ENCODE measurements at regions not wholly inside any gene's neighbourhood (a gene's known extent, or its start where the extent isn't known, plus 50 kb on each side); places are given as distances from the start of the nearest gene placed in this dataset.
"Not testable (repeated sequence)": the region's sequence is repeated elsewhere in the genome, so short reads cannot be mapped to it uniquely, and the experiment has no call there.

- no peak for DNase-seq
Observed at GRCh38 chr15:39414201-39414600, 166.7 kb upstream of the THBS1 start.

GRCh38 chr15:39415634-39416033 lies 165.2 kb upstream of the THBS1 start:
- DNase-seq: no peak

- no peak for DNase-seq
Observed at GRCh38 chr15:39416258-39416657, 164.6 kb upstream of the THBS1 start.

GRCh38 chr15:39417366-39418134 lies 163.3 kb upstream of the THBS1 start:
- DNase-seq: no peak

GRCh38 chr15:39419651-39420050 lies 161.2 kb upstream of the THBS1 start:
- no peak for DNase-seq

GRCh38 chr15:39420123-39420852 lies 160.6 kb upstream of the THBS1 start:
- peak; percentile 31 for DNase-seq

GRCh38 chr15:39420853-39421192 lies 160.1 kb upstream of the THBS1 start:
- DNase-seq: not testable (repeated sequence)

GRCh38 chr15:39426552-39427532 lies 154.0 kb upstream of the THBS1 start:
- DNase-seq: no peak

GRCh38 chr15:39427705-39428104 lies 153.2 kb upstream of the THBS1 start:
- no peak for DNase-seq

- DNase-seq: no peak
Observed at GRCh38 chr15:39429898-39430357, 151.0 kb upstream of the THBS1 start.

GRCh38 chr15:39430389-39430788 lies 150.5 kb upstream of the THBS1 start:
- DNase-seq: no peak

- DNase-seq: no peak
Observed at GRCh38 chr15:39431376-39431775, 149.5 kb upstream of the THBS1 start.

- no peak for DNase-seq
Observed at GRCh38 chr15:39432026-39432425, 148.9 kb upstream of the THBS1 start.

GRCh38 chr15:39432912-39433348 lies 147.9 kb upstream of the THBS1 start:
- DNase-seq: no peak

GRCh38 chr15:39433376-39433775 lies 147.5 kb upstream of the THBS1 start:
- DNase-seq: no peak

- DNase-seq: no peak
Observed at GRCh38 chr15:39434163-39434562, 146.7 kb upstream of the THBS1 start.

- no peak for DNase-seq
Observed at GRCh38 chr15:39434751-39435238, 146.1 kb upstream of the THBS1 start.

- no peak for DNase-seq
Observed at GRCh38 chr15:39435244-39435643, 145.6 kb upstream of the THBS1 start.

GRCh38 chr15:39438260-39438659 lies 142.6 kb upstream of the THBS1 start:
- DNase-seq: no peak

- DNase-seq: no peak
Observed at GRCh38 chr15:39438799-39439592, 141.9 kb upstream of the THBS1 start.

- no peak for DNase-seq
Observed at GRCh38 chr15:39442898-39443297, 138.0 kb upstream of the THBS1 start.

GRCh38 chr15:39443659-39444219 lies 137.1 kb upstream of the THBS1 start:
- DNase-seq: no peak

All from 8988T (cell line).